HS-5 (cell line): ENCODE measurements at regions not wholly inside any gene's neighbourhood (a gene's known extent, or its start where the extent isn't known, plus 50 kb on each side); places are given as distances from the start of the nearest gene placed in this dataset.
"Not testable (repeated sequence)": the region's sequence is repeated elsewhere in the genome, so short reads cannot be mapped to it uniquely, and the experiment has no call there.

ENCODE experiments used
- DNase-seq: peaks from one replicate; pipeline ENCODE4 v3.0.0-alpha.2; 2012; ENCODE audit warnings: low read depth

- no peak for DNase-seq
Measured at GRCh38 chr7:13092708-13093005, 405.2 kb downstream of the ARL4A start.

GRCh38 chr7:13093160-13093559 is 405.7 kb downstream of the ARL4A start:
- no peak for DNase-seq

- DNase-seq: no peak
Measured at GRCh38 chr7:13097499-13097898, 410.1 kb downstream of the ARL4A start.

- no peak for DNase-seq
Measured at GRCh38 chr7:13098161-13098560, 410.7 kb downstream of the ARL4A start.

GRCh38 chr7:13099154-13099795 is 411.8 kb downstream of the ARL4A start:
- no peak for DNase-seq

- no peak for DNase-seq
Measured at GRCh38 chr7:13104128-13104527, 416.7 kb downstream of the ARL4A start.

- DNase-seq: no peak
Measured at GRCh38 chr7:13105209-13105608, 417.8 kb downstream of the ARL4A start.

GRCh38 chr7:13106513-13106912 is 419.1 kb downstream of the ARL4A start:
- DNase-seq: no peak

GRCh38 chr7:13107291-13107690 is 419.9 kb downstream of the ARL4A start:
- DNase-seq: no peak

- DNase-seq: no peak
Measured at GRCh38 chr7:13108061-13108460, 420.6 kb downstream of the ARL4A start.

- DNase-seq: no peak
Measured at GRCh38 chr7:13109201-13109600, 421.8 kb downstream of the ARL4A start.

GRCh38 chr7:13110107-13110506 is 422.7 kb downstream of the ARL4A start:
- DNase-seq: no peak

- DNase-seq: peak; percentile 57
Measured at GRCh38 chr7:13111230-13111629, 423.8 kb downstream of the ARL4A start.

- not testable (repeated sequence) for DNase-seq
Measured at GRCh38 chr7:13114240-13114639, 426.8 kb downstream of the ARL4A start.

GRCh38 chr7:13115157-13115772 is 427.8 kb downstream of the ARL4A start:
- no peak for DNase-seq

GRCh38 chr7:13115855-13116254 is 428.4 kb downstream of the ARL4A start:
- DNase-seq: no peak

GRCh38 chr7:13117103-13117502 is 429.7 kb downstream of the ARL4A start:
- peak; percentile 14 for DNase-seq

- DNase-seq: no peak
Measured at GRCh38 chr7:13117592-13117991, 430.2 kb downstream of the ARL4A start.

GRCh38 chr7:13124629-13125028 is 437.2 kb downstream of the ARL4A start:
- not testable (repeated sequence) for DNase-seq

- no peak for DNase-seq
Measured at GRCh38 chr7:13126347-13126746, 438.9 kb downstream of the ARL4A start.

- DNase-seq: no peak
Measured at GRCh38 chr7:13130321-13130720, 442.9 kb downstream of the ARL4A start.

- not testable (repeated sequence) for DNase-seq
Measured at GRCh38 chr7:13130906-13131305, 443.5 kb downstream of the ARL4A start.

GRCh38 chr7:13132314-13132713 is 444.9 kb downstream of the ARL4A start:
- no peak for DNase-seq

GRCh38 chr7:13136345-13136744 is 448.9 kb downstream of the ARL4A start:
- not testable (repeated sequence) for DNase-seq
